ENCODE measurements at regions not wholly inside any gene's neighbourhood (a gene's known extent, or its start where the extent isn't known, plus 50 kb on each side); places are given as distances from the start of the nearest gene placed in this dataset.

GRCh38 chr1:96178053-96178452 lies 543.5 kb upstream of the PTBP2 start:
- no peak overlapping the region for H3K9ac ChIP-seq (ENCODE audit: control insufficient read depth, extremely low read depth, insufficient read depth, low read length)
- no peak overlapping the region for H3K4me3 ChIP-seq (ENCODE audit: control insufficient read depth in 2 of 3, extremely low read depth in 1 of 3, insufficient read depth in 2 of 3, low read depth in 1 of 3, low read length in 3 of 3)
- H3K36me3 ChIP-seq (ENCODE audit: control insufficient read depth in 2 of 2, extremely low read depth in 1 of 2, insufficient read depth in 2 of 2, low read length in 2 of 2) = no peaks in the 10 kb centered on the region
- FAIRE-seq (no peak), DNase-seq (ENCODE audit: low read depth, low spot score) (no peak)
- H3K4me2 ChIP-seq (ENCODE audit: control insufficient read depth, extremely low read depth, insufficient read depth, low read depth, low read length) = no peak overlapping the region
- no peaks in the 10 kb centered on the region for H3K27me3 ChIP-seq (ENCODE audit: control insufficient read depth, extremely low read depth, insufficient read depth, low read length)
- no peaks in the 10 kb centered on the region for H4K20me1 ChIP-seq (ENCODE audit: control insufficient read depth, extremely low read depth, insufficient read depth, low read length)
- H3K27ac ChIP-seq (ENCODE audit: control insufficient read depth, insufficient read depth, low read length) = no peak overlapping the region
- no peaks in the 10 kb centered on the region for H3K9me3 ChIP-seq (ENCODE audit: control insufficient read depth, low read depth, low read length)
- dilution Hi-C loops (cut with MboI; ENCODE audit: extremely low pct_ligation_motif_present, low sequenced_read_pairs) = no loop called here
- H3K4me1 ChIP-seq (ENCODE audit: control insufficient read depth, extremely low read depth, insufficient read depth, low read length) = no peaks in the 10 kb centered on the region
- no peak overlapping the region for H2AFZ ChIP-seq (ENCODE audit: control insufficient read depth, low read length)
- no peak for TF ChIP-seq EZH2 (IDR thresholded peaks at IDR 0.05; ENCODE audit: low read length)
- TF ChIP-seq, protein P1, sequence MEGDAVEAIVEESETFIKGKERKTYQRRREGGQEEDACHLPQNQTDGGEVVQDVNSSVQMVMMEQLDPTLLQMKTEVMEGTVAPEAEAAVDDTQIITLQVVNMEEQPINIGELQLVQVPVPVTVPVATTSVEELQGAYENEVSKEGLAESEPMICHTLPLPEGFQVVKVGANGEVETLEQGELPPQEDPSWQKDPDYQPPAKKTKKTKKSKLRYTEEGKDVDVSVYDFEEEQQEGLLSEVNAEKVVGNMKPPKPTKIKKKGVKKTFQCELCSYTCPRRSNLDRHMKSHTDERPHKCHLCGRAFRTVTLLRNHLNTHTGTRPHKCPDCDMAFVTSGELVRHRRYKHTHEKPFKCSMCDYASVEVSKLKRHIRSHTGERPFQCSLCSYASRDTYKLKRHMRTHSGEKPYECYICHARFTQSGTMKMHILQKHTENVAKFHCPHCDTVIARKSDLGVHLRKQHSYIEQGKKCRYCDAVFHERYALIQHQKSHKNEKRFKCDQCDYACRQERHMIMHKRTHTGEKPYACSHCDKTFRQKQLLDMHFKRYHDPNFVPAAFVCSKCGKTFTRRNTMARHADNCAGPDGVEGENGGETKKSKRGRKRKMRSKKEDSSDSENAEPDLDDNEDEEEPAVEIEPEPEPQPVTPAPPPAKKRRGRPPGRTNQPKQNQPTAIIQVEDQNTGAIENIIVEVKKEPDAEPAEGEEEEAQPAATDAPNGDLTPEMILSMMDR (optimal IDR thresholded peaks at IDR 0.05 in 1 of 3, IDR thresholded peaks at IDR 0.05 in 1 of 3, conservative IDR thresholded peaks at IDR 0.05 in 1 of 3; ENCODE audit: extremely low read depth in 1 of 3, insufficient read depth in 2 of 3, low read length in 3 of 3) = no peak
- no peaks in the 10 kb centered on the region for H3K9me1 ChIP-seq (ENCODE audit: control insufficient read depth, extremely low read depth, insufficient read depth, low read length)
- no peaks in the 10 kb centered on the region for H3K79me2 ChIP-seq (ENCODE audit: control insufficient read depth, insufficient read depth, low read length)

- Histone ChIP-seq H3K79me2 (ENCODE audit: control insufficient read depth, insufficient read depth, low read length) (no peaks in the 10 kb centered on the region), H3K4me3 (ENCODE audit: control insufficient read depth in 2 of 3, extremely low read depth in 1 of 3, insufficient read depth in 2 of 3, low read depth in 1 of 3, low read length in 3 of 3) (no peak overlapping the region), H3K4me2 (ENCODE audit: control insufficient read depth, extremely low read depth, insufficient read depth, low read depth, low read length) (no peak overlapping the region), H2AFZ (ENCODE audit: control insufficient read depth, low read length) (no peak overlapping the region), H3K9me3 (ENCODE audit: control insufficient read depth, low read depth, low read length) (no peaks in the 10 kb centered on the region), H3K4me1 (ENCODE audit: control insufficient read depth, extremely low read depth, insufficient read depth, low read length) (no peaks in the 10 kb centered on the region), H3K27me3 (ENCODE audit: control insufficient read depth, extremely low read depth, insufficient read depth, low read length) (no peaks in the 10 kb centered on the region), H3K9me1 (ENCODE audit: control insufficient read depth, extremely low read depth, insufficient read depth, low read length) (no peaks in the 10 kb centered on the region), H3K27ac (ENCODE audit: control insufficient read depth, insufficient read depth, low read length) (no peak overlapping the region), H3K9ac (ENCODE audit: control insufficient read depth, extremely low read depth, insufficient read depth, low read length) (no peak overlapping the region), H4K20me1 (ENCODE audit: control insufficient read depth, extremely low read depth, insufficient read depth, low read length) (no peaks in the 10 kb centered on the region), H3K36me3 (ENCODE audit: control insufficient read depth in 2 of 2, extremely low read depth in 1 of 2, insufficient read depth in 2 of 2, low read length in 2 of 2) (no peaks in the 10 kb centered on the region)
- no peak for TF ChIP-seq EZH2 (IDR thresholded peaks at IDR 0.05; ENCODE audit: low read length)
- TF ChIP-seq, protein P1 (optimal IDR thresholded peaks at IDR 0.05 in 1 of 3, IDR thresholded peaks at IDR 0.05 in 1 of 3, conservative IDR thresholded peaks at IDR 0.05 in 1 of 3; ENCODE audit: extremely low read depth in 1 of 3, insufficient read depth in 2 of 3, low read length in 3 of 3) = no peak
- dilution Hi-C loops (cut with MboI; ENCODE audit: extremely low pct_ligation_motif_present, low sequenced_read_pairs) = no loop called here
- DNase-seq (ENCODE audit: low read depth, low spot score) = no peak
- no peak for FAIRE-seq
Measured at GRCh38 chr1:96183485-96183884, 538.1 kb upstream of the PTBP2 start.

Measured in keratinocyte (primary cell).